ENCODE measurements at regions not wholly inside any gene's neighbourhood (a gene's known extent, or its start where the extent isn't known, plus 50 kb on each side); places are given as distances from the start of the nearest gene placed in this dataset.

DNA sequence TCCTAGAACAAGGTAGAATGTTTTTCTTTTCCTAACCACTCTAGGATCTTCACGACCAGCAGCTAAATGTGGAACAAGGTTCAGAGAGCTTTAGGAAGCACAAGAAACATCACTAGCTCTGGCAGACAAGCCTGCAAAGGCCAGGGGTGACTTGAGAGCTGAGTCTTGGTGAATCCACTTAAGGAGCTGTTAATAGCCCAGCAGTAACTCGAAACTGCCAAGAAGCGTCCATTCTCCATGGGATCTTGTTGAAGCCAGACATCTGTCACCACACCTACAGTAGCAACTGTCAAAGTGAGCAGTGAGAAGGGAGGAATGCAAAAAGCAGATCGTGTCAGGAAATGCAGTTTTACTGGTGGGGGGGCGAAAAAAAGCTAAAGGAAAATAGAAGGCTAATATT is 87.2 kb downstream of the ATPSCKMT start (continued):
- TF ChIP-seq UBTF (CRISPR knock-in tag; IDR thresholded peaks at IDR 0.05) (no peak), MTERF4 (CRISPR knock-in tag; IDR thresholded peaks at IDR 0.05) (no peak), ZNF251 (CRISPR knock-in tag; IDR thresholded peaks at IDR 0.05) (no peak), ZNF124 (CRISPR knock-in tag; IDR thresholded peaks at IDR 0.05) (no peak), CBX2 (IDR thresholded peaks at IDR 0.05; ENCODE audit: low read depth, low read length) (no peak), CBX2 (CRISPR knock-in tag; IDR thresholded peaks at IDR 0.05; ENCODE audit: low read depth) (no peak)

DNA sequence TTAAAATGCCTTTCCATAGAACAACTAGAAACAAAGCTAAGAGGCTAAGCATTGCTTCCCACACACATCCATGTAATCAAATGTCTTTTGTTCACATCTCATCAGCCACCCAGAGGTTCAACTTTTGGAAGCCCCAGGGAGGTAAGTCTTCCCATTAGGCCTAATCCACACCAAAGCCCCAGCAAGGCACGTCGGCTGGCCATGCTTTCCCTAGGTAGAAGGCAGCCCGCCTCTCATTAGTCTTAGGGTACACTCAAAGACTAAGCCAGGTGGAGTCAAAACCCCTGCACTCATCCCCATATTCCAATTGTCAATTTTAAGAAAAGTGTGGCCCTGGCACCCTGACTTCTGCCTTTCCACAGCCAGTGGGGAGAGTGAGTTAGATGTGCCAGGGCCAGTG is 87.9 kb downstream of the ATPSCKMT start:
- no peak for FAIRE-seq
- Histone ChIP-seq H3K27ac (ENCODE audit: extremely low read length, insufficient read depth, low read length) (no peak overlapping the region), H3K79me2 (ENCODE audit: insufficient read depth, low read length) (no peaks in the 10 kb centered on the region), H3K9me3 (ENCODE audit: low read length) (peaks cover 18% of the 10 kb centered on the region), H3K4me2 (ENCODE audit: low read depth, low read length) (no peak overlapping the region), H4K20me1 (ENCODE audit: insufficient read depth, low read length) (no peaks in the 10 kb centered on the region), H3K4me1 (ENCODE audit: insufficient read depth, low read length) (peaks cover 16% of the 10 kb centered on the region), H3K4me3 (replicated peaks in 1 of 3; ENCODE audit: insufficient read depth in 1 of 3, low read depth in 2 of 3, low read length in 3 of 3) (no peak overlapping the region), H3K36me3 (replicated peaks in 1 of 2; ENCODE audit: control insufficient read depth in 1 of 2, insufficient read depth in 2 of 2, low read length in 2 of 2) (no peaks in the 10 kb centered on the region), H3K27me3 (ENCODE audit: control insufficient read depth in 1 of 2, insufficient read depth in 2 of 2, low read length in 2 of 2) (no peaks in the 10 kb centered on the region), H3K9ac (ENCODE audit: insufficient read depth, low read depth, low read length) (no peak overlapping the region), H2AFZ (ENCODE audit: low read length) (no peak overlapping the region)
- TF ChIP-seq ZNF7 (CRISPR knock-in tag; IDR thresholded peaks at IDR 0.05) (no peak), RARA (CRISPR knock-in tag; IDR thresholded peaks at IDR 0.05) (no peak)
- TF ChIP-seq, protein P1, sequence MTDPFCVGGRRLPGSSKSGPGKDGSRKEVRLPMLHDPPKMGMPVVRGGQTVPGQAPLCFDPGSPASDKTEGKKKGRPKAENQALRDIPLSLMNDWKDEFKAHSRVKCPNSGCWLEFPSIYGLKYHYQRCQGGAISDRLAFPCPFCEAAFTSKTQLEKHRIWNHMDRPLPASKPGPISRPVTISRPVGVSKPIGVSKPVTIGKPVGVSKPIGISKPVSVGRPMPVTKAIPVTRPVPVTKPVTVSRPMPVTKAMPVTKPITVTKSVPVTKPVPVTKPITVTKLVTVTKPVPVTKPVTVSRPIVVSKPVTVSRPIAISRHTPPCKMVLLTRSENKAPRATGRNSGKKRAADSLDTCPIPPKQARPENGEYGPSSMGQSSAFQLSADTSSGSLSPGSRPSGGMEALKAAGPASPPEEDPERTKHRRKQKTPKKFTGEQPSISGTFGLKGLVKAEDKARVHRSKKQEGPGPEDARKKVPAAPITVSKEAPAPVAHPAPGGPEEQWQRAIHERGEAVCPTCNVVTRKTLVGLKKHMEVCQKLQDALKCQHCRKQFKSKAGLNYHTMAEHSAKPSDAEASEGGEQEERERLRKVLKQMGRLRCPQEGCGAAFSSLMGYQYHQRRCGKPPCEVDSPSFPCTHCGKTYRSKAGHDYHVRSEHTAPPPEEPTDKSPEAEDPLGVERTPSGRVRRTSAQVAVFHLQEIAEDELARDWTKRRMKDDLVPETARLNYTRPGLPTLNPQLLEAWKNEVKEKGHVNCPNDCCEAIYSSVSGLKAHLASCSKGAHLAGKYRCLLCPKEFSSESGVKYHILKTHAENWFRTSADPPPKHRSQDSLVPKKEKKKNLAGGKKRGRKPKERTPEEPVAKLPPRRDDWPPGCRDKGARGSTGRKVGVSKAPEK (CRISPR knock-in tag; IDR thresholded peaks at IDR 0.05; ENCODE audit: borderline replicate concordance) = no peak
- in situ Hi-C loops (cut with HindIII; ENCODE audit: extremely low pct_ligation_motif_present, low pct_unique_long_range_greater_than_20kb) (no loop called here), intact Hi-C loops (cut with micrococcal nuclease; ENCODE audit: unreplicated experiment) (no loop called here)
- 31% methylated on average over 3 of the region's 3 CpGs for WGBS (ENCODE audit: low lambda C conversion rate)
- ChIA-PET POLR2A (no interaction called here), CTCF (ENCODE audit: low intra/inter-chr PET ratio, low total read pairs) (no interaction called here)
- no peak for DNase-seq (ENCODE audit: low spot score)
- BruUV-seq (replicated peaks) = no TSS peak
- no peak for ATAC-seq
